ENCODE measurements at regions not wholly inside any gene's neighbourhood (a gene's known extent, or its start where the extent isn't known, plus 50 kb on each side); places are given as distances from the start of the nearest gene placed in this dataset.
"Not testable (repeated sequence)": the region's sequence is repeated elsewhere in the genome, so short reads cannot be mapped to it uniquely, and the experiment has no call there.

GRCh38 chr1:80170811-80171485 is 1164.4 kb upstream of the ADGRL4 start:
- no peaks in the 10 kb centered on the region for H3K27me3 ChIP-seq (ENCODE audit: control insufficient read depth in 5 of 5, insufficient read depth in 4 of 5, low read length in 5 of 5)
- no peak overlapping the region for H3K4me3 ChIP-seq (ENCODE audit: low read depth in 1 of 5, low read length in 5 of 5)
- H3K9ac ChIP-seq (ENCODE audit: low read length in 5 of 5): no peak overlapping the region
- no peaks in the 10 kb centered on the region for H3K36me3 ChIP-seq (ENCODE audit: control insufficient read depth in 5 of 5, insufficient read depth in 5 of 5, low read length in 5 of 5)
- no peak overlapping the region for H3K27ac ChIP-seq (ENCODE audit: low read depth, low read length)
- H3K9me3 ChIP-seq (ENCODE audit: control insufficient read depth in 5 of 5, low read length in 5 of 5): peaks cover 0 to 4% (median 0%) of the 10 kb centered on the region in 5 donors
- H3K4me1 ChIP-seq (ENCODE audit: control insufficient read depth in 5 of 5, insufficient read depth in 5 of 5, low read length in 5 of 5): no peaks in the 10 kb centered on the region

- no peak overlapping the region for H3K4me3 ChIP-seq (ENCODE audit: low read depth in 1 of 5, low read length in 5 of 5)
Measured at GRCh38 chr1:80164150-80164549, 1157.6 kb upstream of the ADGRL4 start.

GRCh38 chr1:80163686-80164085 is 1157.2 kb upstream of the ADGRL4 start:
- Histone ChIP-seq H3K27ac (ENCODE audit: low read depth, low read length) (no peak overlapping the region), H3K9me3 (ENCODE audit: control insufficient read depth in 5 of 5, low read length in 5 of 5) (no peaks in the 10 kb centered on the region), H3K4me3 (ENCODE audit: low read depth in 1 of 5, low read length in 5 of 5) (no peak overlapping the region), H3K4me1 (ENCODE audit: control insufficient read depth in 5 of 5, insufficient read depth in 5 of 5, low read length in 5 of 5) (peaks cover 0 to 5% (median 0%) of the 10 kb centered on the region in 5 donors), H3K36me3 (ENCODE audit: control insufficient read depth in 5 of 5, insufficient read depth in 5 of 5, low read length in 5 of 5) (no peaks in the 10 kb centered on the region), H3K27me3 (ENCODE audit: control insufficient read depth in 5 of 5, insufficient read depth in 4 of 5, low read length in 5 of 5) (no peaks in the 10 kb centered on the region), H3K9ac (ENCODE audit: low read length in 5 of 5) (no peak overlapping the region)

More at GRCh38 chr1:80164150-80164549, 1157.6 kb upstream of the ADGRL4 start:
- Histone ChIP-seq H3K4me1 (ENCODE audit: control insufficient read depth in 5 of 5, insufficient read depth in 5 of 5, low read length in 5 of 5) (peaks cover 0 to under 1% (median 0%) of the 10 kb centered on the region in 5 donors), H3K27me3 (ENCODE audit: control insufficient read depth in 5 of 5, insufficient read depth in 4 of 5, low read length in 5 of 5) (no peaks in the 10 kb centered on the region), H3K27ac (ENCODE audit: low read depth, low read length) (no peak overlapping the region), H3K9me3 (ENCODE audit: control insufficient read depth in 5 of 5, low read length in 5 of 5) (no peaks in the 10 kb centered on the region), H3K9ac (ENCODE audit: low read length in 5 of 5) (no peak overlapping the region), H3K36me3 (ENCODE audit: control insufficient read depth in 5 of 5, insufficient read depth in 5 of 5, low read length in 5 of 5) (no peaks in the 10 kb centered on the region)

- no peak overlapping the region for H3K4me3 ChIP-seq (ENCODE audit: low read depth in 1 of 5, low read length in 5 of 5)
- no peak overlapping the region for H3K9ac ChIP-seq (ENCODE audit: low read length in 5 of 5)
- peaks cover 0 to 7% (median 0%) of the 10 kb centered on the region in 5 donors for H3K4me1 ChIP-seq (ENCODE audit: control insufficient read depth in 5 of 5, insufficient read depth in 5 of 5, low read length in 5 of 5)
- H3K9me3 ChIP-seq (ENCODE audit: control insufficient read depth in 5 of 5, low read length in 5 of 5): peaks cover 0 to 5% (median 0%) of the 10 kb centered on the region in 5 donors
- H3K27ac ChIP-seq (ENCODE audit: low read depth, low read length): no peak overlapping the region
- H3K27me3 ChIP-seq (ENCODE audit: control insufficient read depth in 5 of 5, insufficient read depth in 4 of 5, low read length in 5 of 5): no peaks in the 10 kb centered on the region
- H3K36me3 ChIP-seq (ENCODE audit: control insufficient read depth in 5 of 5, insufficient read depth in 5 of 5, low read length in 5 of 5): no peaks in the 10 kb centered on the region
Measured at GRCh38 chr1:80158771-80159170, 1152.2 kb upstream of the ADGRL4 start.

GRCh38 chr1:80158266-80158665 is 1151.7 kb upstream of the ADGRL4 start:
- Histone ChIP-seq H3K36me3 (ENCODE audit: control insufficient read depth in 5 of 5, insufficient read depth in 5 of 5, low read length in 5 of 5) (no peaks in the 10 kb centered on the region), H3K4me3 (ENCODE audit: low read depth in 1 of 5, low read length in 5 of 5) (no peak overlapping the region), H3K27me3 (ENCODE audit: control insufficient read depth in 5 of 5, insufficient read depth in 4 of 5, low read length in 5 of 5) (no peaks in the 10 kb centered on the region), H3K27ac (ENCODE audit: low read depth, low read length) (no peak overlapping the region), H3K4me1 (ENCODE audit: control insufficient read depth in 5 of 5, insufficient read depth in 5 of 5, low read length in 5 of 5) (peaks cover 0 to 7% (median 0%) of the 10 kb centered on the region in 5 donors), H3K9me3 (ENCODE audit: control insufficient read depth in 5 of 5, low read length in 5 of 5) (peaks cover 0 to 5% (median 0%) of the 10 kb centered on the region in 5 donors), H3K9ac (ENCODE audit: low read length in 5 of 5) (no peak overlapping the region)

- peaks cover 0 to 5% (median 0%) of the 10 kb centered on the region in 5 donors for H3K9me3 ChIP-seq (ENCODE audit: control insufficient read depth in 5 of 5, low read length in 5 of 5)
- H3K4me1 ChIP-seq (ENCODE audit: control insufficient read depth in 5 of 5, insufficient read depth in 5 of 5, low read length in 5 of 5): peaks cover 0 to 7% (median 0%) of the 10 kb centered on the region in 5 donors
- no peaks in the 10 kb centered on the region for H3K27me3 ChIP-seq (ENCODE audit: control insufficient read depth in 5 of 5, insufficient read depth in 4 of 5, low read length in 5 of 5)
- H3K9ac ChIP-seq (ENCODE audit: low read length in 5 of 5): no peak overlapping the region
- H3K4me3 ChIP-seq (ENCODE audit: low read depth in 1 of 5, low read length in 5 of 5): no peak overlapping the region
- no peak overlapping the region for H3K27ac ChIP-seq (ENCODE audit: low read depth, low read length)
- H3K36me3 ChIP-seq (ENCODE audit: control insufficient read depth in 5 of 5, insufficient read depth in 5 of 5, low read length in 5 of 5): no peaks in the 10 kb centered on the region
Measured at GRCh38 chr1:80155371-80155770, 1148.8 kb upstream of the ADGRL4 start.

GRCh38 chr1:80154176-80154575 is 1147.6 kb upstream of the ADGRL4 start:
- no peak overlapping the region for H3K27ac ChIP-seq (ENCODE audit: low read depth, low read length)
- peaks cover 0 to 7% (median 0%) of the 10 kb centered on the region in 5 donors for H3K4me1 ChIP-seq (ENCODE audit: control insufficient read depth in 5 of 5, insufficient read depth in 5 of 5, low read length in 5 of 5)
- peaks cover 0 to 5% (median 0%) of the 10 kb centered on the region in 5 donors for H3K9me3 ChIP-seq (ENCODE audit: control insufficient read depth in 5 of 5, low read length in 5 of 5)
- no peak overlapping the region for H3K9ac ChIP-seq (ENCODE audit: low read length in 5 of 5)
- H3K4me3 ChIP-seq (ENCODE audit: low read depth in 1 of 5, low read length in 5 of 5): no peak overlapping the region
- no peaks in the 10 kb centered on the region for H3K27me3 ChIP-seq (ENCODE audit: control insufficient read depth in 5 of 5, insufficient read depth in 4 of 5, low read length in 5 of 5)
- H3K36me3 ChIP-seq (ENCODE audit: control insufficient read depth in 5 of 5, insufficient read depth in 5 of 5, low read length in 5 of 5): no peaks in the 10 kb centered on the region

GRCh38 chr1:80153762-80154161 is 1147.2 kb upstream of the ADGRL4 start:
- Histone ChIP-seq H3K4me1 (ENCODE audit: control insufficient read depth in 5 of 5, insufficient read depth in 5 of 5, low read length in 5 of 5) (peaks cover 0 to 3% (median 0%) of the 10 kb centered on the region in 5 donors), H3K4me3 (ENCODE audit: low read depth in 1 of 5, low read length in 5 of 5) (no peak overlapping the region), H3K27me3 (ENCODE audit: control insufficient read depth in 5 of 5, insufficient read depth in 4 of 5, low read length in 5 of 5) (no peaks in the 10 kb centered on the region), H3K9me3 (ENCODE audit: control insufficient read depth in 5 of 5, low read length in 5 of 5) (peaks cover 0 to 8% (median 0%) of the 10 kb centered on the region in 5 donors), H3K9ac (ENCODE audit: low read length in 5 of 5) (no peak overlapping the region), H3K27ac (ENCODE audit: low read depth, low read length) (no peak overlapping the region), H3K36me3 (ENCODE audit: control insufficient read depth in 5 of 5, insufficient read depth in 5 of 5, low read length in 5 of 5) (no peaks in the 10 kb centered on the region)

- Histone ChIP-seq H3K9me3 (ENCODE audit: control insufficient read depth in 5 of 5, low read length in 5 of 5) (peaks cover 0 to 20% (median 16%) of the 10 kb centered on the region in 5 donors), H3K4me1 (ENCODE audit: control insufficient read depth in 5 of 5, insufficient read depth in 5 of 5, low read length in 5 of 5) (no peaks in the 10 kb centered on the region), H3K9ac (ENCODE audit: low read length in 5 of 5) (no peak overlapping the region), H3K27me3 (ENCODE audit: control insufficient read depth in 5 of 5, insufficient read depth in 4 of 5, low read length in 5 of 5) (no peaks in the 10 kb centered on the region), H3K4me3 (ENCODE audit: low read depth in 1 of 5, low read length in 5 of 5) (peak overlapping the region in 1 of 5 donors; percentile 0), H3K27ac (ENCODE audit: low read depth, low read length) (no peak overlapping the region), H3K36me3 (ENCODE audit: control insufficient read depth in 5 of 5, insufficient read depth in 5 of 5, low read length in 5 of 5) (no peaks in the 10 kb centered on the region)
Measured at GRCh38 chr1:80143361-80143760, 1136.8 kb upstream of the ADGRL4 start.

GRCh38 chr1:80137946-80138602 is 1131.5 kb upstream of the ADGRL4 start:
- not testable (repeated sequence) for H3K27me3 ChIP-seq (ENCODE audit: control insufficient read depth in 5 of 5, insufficient read depth in 4 of 5, low read length in 5 of 5); H3K4me3 ChIP-seq (ENCODE audit: low read depth in 1 of 5, low read length in 5 of 5); H3K36me3 ChIP-seq (ENCODE audit: control insufficient read depth in 5 of 5, insufficient read depth in 5 of 5, low read length in 5 of 5); H3K9ac ChIP-seq (ENCODE audit: low read length in 5 of 5); H3K9me3 ChIP-seq (ENCODE audit: control insufficient read depth in 5 of 5, low read length in 5 of 5); H3K27ac ChIP-seq (ENCODE audit: low read depth, low read length); H3K4me1 ChIP-seq (ENCODE audit: control insufficient read depth in 5 of 5, insufficient read depth in 5 of 5, low read length in 5 of 5)
